HG02759 (cell line): ENCODE measurements at regions not wholly inside any gene's neighbourhood (a gene's known extent, or its start where the extent isn't known, plus 50 kb on each side); places are given as distances from the start of the nearest gene placed in this dataset.

ENCODE experiments used
- ATAC-seq: cut with Tn5 transposase; IDR thresholded peaks from one replicate; pipeline ENCODE4 v1.9.1; 2021; ENCODE audit warnings: mild to moderate bottlenecking, moderate library complexity; ENCODE audit not compliant: unreplicated experiment

DNA sequence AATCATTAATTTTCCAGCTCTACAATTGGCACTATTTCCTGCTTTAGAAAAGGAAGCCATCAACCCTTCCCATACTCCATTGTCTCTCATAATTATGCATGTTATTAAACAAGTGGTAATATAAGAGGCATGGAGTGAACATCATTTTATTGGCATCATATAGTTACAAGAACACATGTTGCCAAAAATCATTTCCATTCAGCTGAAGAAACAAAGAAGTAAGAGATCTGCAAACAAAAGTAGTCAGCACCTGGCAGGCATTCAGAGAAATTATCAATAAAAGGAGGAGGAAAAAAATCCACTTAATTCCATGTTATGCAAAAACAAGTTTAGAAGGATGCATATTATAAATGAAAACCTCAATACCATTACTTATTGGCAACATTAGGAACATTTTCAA, 1208.2 kb upstream of the C9orf72 start:
- ATAC-seq: no peak

DNA sequence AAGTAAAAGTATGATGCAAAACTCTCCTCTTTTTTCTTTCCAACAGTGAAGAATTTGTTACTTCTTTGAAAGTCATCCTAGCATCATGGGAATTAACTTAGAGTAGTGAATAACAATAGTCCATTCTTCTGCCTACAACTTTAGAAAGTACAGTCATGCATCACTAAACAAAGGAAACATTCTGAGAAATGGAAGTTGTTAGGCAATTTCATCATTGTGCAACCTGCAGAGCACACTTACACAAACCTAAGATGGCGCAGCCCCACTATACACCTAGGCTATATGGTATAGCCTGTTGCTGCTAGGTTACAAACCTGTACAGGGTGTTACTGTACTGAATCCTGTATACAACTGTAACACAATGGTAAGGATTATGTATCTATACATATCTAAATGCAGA, 1209.3 kb upstream of the C9orf72 start:
- no peak for ATAC-seq

DNA sequence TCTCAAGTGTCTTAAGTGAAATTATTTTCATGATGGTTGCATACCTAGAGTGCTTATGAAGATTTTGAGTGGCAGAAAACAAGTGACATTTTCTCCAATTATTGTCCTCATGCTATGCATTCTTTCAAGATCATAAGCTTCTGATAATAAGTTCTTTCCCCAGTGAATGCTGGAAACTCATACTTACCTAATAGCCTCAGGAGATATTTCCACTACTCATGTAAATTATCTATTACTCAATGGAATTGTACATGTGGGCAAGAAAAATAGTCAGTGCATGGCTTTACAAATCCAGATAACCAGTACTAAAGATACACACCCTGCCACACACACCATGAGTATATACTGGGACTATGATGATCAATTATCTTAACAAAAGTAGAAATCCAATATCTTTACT, 1219.4 kb upstream of the C9orf72 start:
- ATAC-seq: no peak

DNA sequence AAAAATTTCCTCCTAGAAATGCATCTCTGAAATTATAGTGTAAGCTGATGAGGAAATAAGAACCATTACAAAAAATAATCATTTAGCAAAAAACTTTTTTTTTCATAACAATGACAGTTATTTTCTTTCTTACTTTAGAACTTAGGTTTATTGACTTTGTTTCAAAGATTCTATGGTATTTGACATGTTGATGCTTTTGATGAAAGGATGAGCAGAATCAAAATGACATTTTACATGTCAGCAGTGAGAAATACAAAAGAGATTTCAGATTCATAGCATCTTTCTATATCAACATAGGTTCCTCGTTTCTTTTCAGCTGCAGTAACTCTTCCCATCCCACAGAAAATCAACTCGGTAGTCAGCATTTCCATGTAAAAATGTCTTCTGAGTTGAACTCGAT, 1226.6 kb upstream of the C9orf72 start:
- ATAC-seq: no peak

DNA sequence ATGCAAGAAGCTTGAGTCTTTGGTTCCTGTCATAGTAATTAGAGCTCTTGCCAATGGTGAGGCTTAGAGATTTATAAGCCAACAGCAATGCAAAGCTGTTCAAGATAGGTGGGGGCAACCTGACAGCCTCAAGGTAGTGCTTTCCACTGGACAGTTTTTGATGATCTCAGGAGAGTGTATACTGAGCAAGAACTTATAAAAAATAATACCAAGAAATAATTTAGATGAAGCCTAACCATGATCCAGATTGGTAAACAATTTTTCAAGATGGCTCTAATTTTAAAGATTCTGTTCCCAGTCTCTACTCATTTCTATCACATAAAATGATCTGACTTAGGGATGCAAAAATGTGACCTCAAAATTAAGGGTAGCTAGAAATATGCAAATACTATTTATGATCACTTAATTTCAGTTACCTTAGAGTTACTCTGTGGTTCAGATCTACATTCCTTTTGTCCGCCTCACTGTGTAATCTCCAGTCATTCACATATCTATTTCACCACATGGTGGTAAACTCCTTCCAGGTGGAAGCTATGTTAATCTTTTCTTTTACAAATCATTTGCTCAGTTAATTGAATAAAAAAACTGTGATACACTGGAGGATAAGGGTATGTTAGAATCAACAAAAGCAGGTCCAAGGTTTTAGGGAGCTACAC, 1228.0 kb upstream of the C9orf72 start:
- ATAC-seq: no peak

DNA sequence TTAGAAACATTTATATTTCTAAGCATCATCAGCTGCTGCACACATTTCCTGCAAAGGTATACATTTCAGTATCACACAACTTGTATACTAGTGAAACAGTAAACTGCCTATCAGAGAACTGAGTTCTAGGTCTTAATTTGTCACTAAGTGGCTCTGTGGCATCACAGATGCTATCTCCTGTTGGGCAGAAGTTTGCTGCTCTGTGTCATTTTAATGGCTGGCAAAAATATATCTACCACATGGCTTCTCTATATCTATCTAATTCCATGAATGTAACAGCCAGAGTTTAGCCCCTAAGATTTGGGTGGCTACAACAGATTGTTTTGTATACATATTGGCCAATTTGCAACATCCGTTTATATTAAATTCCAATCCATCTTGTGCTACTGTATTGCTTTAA, 1231.9 kb upstream of the C9orf72 start:
- no peak for ATAC-seq

DNA sequence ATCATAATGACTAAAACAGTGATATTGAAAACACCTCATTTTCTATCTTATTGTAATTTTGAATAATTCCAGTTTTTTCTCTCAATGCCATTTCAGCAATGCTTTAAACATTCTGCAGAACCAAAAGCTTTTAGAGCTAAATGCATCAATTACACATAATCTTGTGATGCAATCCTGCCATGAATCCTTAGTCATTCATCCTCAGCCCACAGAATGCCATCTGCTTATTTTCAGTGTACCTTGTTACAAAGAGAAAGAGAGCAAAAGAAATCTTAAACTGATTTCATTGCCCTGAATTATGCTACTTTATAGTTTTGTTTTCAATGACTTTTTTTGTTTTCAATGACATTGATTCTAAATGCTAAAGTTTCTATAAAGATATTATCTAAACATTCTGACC, 1234.8 kb upstream of the C9orf72 start:
- ATAC-seq: no peak

DNA sequence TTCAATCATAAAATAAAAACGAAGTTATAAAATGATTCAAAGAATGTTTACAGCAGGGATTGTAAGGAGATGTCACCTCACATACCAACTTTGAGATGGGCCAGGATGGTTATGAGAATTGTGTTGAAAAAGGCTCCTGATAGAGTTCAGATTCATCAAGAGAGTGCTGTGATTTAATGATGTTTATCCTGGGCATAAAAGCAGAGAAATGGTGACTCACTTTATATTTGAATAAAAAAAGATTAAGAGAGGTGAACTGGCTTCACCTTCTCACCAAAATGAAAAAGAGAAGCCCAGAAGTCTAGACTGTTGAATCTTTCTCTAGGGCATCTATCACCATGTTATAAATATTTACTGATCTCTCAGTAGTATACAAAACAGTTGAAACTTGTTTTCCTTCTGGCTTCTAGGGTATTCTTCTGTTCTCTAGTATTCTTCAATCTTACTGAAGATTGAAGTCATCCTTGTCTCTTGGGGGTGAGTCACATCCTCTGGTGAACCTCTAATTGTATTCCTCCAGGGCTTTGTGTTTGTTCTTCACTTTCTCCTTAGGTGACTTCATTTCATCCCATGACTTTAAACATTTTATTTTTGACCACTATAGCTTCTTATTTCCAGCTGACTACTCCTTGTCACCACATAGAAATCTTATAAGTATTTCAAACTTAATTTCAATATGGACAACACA, 1237.3 kb upstream of the C9orf72 start:
- ATAC-seq: no peak

DNA sequence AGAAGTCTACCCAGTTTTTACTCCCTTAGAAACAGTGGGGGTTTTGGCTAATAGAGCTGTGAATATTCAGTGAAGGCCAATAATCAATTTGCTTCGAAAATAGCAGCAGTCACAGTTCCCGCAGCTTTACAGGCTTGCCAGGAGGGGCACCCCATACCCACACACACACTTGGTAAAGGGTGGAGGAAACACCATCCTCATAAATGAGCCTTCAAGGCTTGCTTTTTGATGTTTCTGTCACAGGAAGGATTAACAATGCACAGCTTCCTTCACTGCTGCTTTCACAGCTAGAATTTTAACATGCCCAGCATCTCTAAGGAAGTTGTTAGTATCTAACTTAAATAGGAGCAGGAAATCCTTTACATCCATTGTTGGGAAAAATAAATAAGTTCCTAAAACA, 1247.5 kb upstream of the C9orf72 start:
- ATAC-seq: no peak

DNA sequence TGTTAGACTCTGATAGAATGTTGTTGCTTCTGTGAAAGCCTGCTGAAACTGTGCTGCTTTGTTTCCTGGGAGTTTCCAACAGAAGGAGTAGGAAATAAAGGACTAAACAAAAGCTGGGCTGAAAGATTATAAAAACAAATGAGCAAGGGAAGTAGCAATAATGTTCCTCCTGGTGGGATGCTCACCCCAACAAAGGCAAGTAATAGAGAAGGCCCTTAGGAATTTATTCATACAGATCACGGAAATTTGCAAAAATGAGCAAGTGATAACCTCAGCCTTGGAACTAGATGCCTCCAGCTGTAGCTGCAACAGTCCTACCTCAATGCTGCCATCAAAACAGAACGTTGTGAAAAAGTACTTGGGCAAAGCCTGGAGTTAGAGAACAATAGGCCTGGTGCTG, 1248.0 kb upstream of the C9orf72 start:
- no peak for ATAC-seq

DNA sequence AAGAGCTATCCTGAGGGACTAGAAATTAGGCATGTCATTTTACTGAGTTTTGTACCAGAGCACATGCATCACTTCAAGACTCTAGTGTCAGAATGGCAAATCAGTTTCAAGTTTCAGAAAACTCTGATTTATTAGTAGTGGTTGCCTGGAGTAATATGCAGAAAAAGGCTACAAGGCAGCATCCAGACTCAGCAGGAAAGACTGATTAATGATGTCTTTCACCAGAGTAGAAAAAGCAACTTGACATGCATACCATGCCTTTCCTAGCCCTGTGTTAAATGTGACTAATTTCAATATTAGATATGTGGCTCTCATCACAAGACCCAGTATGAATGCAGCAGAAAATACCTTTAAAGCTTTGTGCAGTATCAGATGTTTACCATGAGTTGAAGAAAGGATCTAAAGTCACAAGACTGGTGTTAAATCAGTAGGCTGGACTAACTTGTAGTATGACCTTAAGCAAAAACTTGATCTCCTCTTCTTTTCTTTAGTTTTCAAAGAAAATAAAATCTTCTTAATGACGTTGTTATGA, 1251.2 kb upstream of the C9orf72 start:
- ATAC-seq: no peak

DNA sequence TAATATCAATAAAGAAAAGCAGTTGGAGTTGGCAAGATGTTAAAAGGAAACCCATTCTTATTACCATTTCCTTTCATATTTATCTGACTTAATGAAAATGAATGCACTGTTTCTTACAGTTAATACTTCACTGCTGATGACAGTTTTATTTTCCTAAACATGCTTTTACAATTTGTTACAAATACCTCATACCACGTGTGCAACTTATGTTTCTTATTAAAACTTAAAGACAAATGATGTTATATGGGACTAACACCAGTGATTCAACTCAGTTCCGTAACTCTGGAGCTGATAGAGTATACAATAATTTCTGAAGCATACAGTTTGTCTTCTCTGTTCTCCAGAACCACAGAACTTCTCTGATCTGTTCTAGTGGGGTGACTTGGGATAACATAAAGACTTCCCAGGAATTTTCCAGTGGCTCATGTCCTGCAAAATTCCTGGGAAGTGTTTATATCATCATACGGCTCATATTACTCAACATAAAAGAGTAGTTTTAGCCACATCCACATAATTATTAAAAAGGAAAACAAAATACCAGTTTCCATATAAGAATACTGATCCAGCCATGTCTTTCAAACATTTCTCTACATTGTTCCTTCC, 1259.0 kb upstream of the C9orf72 start:
- ATAC-seq: no peak

DNA sequence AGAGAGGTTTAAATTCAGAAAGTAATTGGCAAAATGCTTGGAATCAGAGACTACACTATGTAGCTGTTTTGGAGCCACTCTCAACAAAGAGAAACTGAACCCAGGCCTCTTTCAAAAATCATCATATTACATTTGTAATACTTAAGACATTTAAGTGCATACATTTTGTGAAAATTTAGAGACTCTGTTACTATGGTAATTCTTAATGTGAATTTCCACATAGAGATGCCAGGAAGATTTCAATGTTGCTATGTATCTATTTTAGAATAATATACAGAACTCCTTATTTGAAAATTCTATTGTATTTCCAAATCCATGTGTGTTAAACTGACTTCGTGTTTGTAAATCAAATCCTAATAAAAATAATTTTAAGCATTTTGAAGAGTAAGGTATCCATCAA, 1260.9 kb upstream of the C9orf72 start:
- no peak for ATAC-seq

DNA sequence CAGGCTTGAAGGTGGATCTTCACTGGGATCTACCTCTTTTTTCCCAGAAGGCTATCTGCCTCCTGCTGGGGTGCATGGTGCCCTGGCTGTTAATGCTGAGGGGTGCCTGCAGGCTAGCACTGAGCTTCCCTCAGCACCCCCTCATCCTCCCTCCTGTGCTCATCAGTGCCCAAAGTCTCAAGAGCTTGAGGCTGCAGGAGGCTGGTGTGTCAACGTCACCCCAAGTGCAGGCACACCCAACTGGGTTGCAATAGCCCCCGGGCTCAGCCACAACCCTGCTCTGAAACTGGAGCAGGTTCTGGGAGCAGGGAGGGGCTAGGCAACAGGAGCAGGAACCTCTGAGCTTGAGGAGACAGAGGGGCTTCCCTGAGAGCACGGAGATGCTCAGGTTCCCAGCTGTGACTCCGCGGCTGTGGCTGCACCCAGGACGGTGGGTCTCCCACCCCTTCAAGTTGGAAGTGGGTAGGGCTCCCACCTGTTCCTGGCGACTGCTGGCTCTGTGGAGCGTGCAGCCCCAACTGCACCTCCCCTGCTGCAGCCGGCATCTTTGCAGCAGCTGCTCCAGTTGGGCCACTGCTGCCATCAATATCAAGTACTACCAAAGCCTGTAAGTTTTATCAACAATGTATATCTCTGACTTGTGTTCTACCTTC, 1266.6 kb upstream of the C9orf72 start:
- ATAC-seq: no peak

DNA sequence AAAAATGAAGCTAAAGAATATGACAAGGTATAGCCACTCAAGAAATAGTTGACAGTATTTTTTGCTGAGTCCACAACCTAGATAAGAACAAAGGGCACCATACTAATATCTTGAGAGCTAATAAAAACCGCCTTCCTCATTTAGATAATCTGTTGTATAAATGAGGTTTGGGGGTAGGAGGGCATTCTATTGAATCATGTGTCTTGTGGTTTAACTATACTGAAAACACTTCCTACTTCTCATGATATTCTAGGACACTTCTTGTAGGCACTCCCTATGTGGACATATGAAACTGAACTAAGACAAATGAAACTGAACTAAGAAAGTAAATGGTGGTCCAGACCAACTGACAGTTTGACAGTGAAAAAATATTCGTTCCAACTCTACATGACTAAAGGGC, 1268.5 kb upstream of the C9orf72 start:
- ATAC-seq: no peak

DNA sequence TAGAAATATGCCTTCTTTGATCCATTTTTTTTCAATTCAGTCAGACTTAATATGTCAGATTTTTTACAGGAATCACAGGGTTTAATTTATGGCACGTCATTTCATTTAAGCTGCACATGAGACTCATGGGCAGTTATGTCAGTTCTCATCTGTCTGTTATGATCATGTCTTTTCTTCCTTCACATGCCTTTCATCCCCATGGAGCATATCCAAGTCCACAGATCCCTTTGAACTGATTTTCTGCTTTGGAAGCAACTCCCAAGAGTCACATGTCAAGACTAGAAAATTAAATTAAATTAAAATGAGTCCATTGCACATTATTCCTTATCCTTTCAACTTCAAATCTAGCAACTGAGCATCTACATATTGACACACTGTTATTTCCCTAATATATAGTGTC, 1274.0 kb upstream of the C9orf72 start:
- ATAC-seq: no peak

DNA sequence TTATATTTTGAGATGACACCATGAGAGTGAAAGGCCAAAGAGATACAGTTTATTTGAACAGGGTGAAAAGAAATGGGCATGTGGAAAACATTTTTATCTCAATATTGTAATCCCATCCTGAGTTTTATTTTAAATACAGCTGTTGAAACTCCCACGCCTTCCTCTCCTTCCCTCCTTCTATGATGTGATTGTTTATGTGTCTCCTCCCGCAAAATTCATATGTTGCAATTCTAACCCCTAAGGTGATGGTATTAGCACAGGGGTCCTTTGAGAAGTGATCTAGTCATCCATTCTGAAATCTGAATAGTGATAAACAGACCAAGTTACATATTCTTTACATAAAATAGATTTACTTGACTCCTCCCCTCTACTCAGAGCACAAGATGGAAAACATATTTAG, 1275.4 kb upstream of the C9orf72 start:
- ATAC-seq: no peak

DNA sequence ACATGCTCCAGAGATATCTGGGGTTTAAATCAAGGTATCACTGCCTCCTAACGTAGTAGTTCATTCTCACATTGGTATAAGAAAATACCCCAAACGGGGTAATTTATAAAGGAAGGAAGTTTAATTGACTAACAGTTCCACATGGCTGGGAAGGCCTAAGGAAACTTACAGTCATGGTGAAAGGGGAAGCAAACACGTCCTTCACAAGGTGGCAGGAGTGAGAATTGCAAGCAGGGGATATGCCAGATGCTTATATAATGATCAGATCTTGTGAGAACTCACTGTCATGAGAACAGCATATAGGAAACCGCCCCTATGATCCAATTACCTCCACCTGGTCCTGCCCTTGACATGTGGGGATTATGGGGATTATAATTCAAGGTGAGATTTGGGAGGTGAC, 1280.2 kb upstream of the C9orf72 start:
- no peak for ATAC-seq

DNA sequence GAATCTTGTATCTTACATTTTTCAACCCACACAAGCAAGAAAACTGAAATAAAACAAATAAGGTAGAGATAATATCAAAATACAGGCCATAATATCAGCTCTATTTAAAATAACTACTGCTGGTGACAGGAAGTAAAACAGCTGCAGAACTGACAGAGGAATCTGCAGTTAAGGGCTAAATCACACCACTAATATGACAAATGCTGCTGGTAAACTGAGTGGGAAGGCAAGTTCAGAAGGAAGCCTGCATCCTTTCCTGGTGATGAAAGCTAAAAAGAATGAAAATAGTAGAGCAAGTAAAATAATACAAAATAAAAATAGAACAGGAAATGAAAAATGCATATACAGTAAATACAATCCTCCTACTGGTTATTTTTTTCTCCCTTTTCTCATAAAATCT, 1293.7 kb upstream of the C9orf72 start:
- no peak for ATAC-seq

DNA sequence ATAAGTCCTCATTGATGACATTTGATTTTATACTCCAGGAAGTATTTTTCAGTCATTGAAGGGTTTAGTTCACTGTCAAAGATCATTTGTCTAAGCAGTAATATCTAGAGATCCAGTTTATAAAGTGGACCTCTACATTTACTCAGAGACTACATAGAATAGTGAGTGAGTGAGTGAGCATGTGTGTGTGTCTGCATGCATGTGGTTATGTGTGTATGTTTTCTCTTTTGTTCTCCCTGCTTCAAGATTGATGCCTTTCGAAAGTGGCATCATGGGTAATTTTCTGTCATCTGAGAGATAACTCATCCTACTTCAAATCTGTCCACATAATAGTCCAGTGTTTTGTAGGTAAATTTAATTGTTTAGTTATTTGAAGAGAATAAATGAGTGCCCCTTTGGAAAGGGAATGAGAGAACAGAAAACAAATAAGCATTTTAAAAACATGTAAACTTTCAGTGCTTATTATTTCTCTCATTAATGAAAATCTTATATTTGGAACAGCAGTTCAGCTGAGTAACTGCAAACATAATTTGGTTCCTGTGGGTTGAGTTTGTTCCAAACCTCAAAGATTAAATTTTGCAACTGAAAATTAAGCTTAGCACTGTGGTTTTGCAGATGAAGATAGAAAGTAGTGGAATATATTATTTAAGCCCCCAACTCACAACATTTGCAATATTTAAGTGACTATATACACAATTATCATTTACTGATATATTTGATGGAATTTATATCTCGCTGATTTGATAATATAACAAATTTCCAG, 1295.1 kb upstream of the C9orf72 start:
- no peak for ATAC-seq

DNA sequence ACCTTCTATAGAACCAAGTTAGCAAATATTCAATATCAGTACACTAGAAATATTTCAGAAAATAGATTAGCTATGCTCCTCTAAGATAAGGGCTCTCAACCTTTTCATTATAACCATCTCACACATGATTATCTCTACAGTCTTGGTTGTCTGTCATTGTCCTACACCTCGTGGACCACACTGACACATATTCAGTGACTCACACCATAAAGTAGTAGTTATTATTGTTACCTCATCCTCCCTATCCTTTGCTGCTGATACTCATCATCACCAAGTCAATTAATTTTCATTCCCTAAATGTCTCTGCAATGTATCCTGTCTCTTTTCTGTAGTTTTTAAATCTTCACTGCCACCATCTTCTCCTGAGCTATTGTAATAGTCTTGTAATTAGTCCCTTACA, 1309.2 kb upstream of the C9orf72 start:
- no peak for ATAC-seq
